Prostate gland (tissue), 2 donors: ENCODE measurements at regions not wholly inside any gene's neighbourhood (a gene's known extent, or its start where the extent isn't known, plus 50 kb on each side); places are given as distances from the start of the nearest gene placed in this dataset.

Experiments used
- POLR2A ChIP-seq: fragments of 450-650 bp; IDR thresholded peaks from one replicate; pipeline ENCODE4 v1.6.1; 2016; ENCODE audit warnings: antibody characterized with exemption, mild to moderate bottlenecking
- POLR2AphosphoS5 ChIP-seq: sonication (generic); formaldehyde crosslinking; IDR thresholded peaks from one replicate; pipeline ENCODE4 v1.6.1; 2017; ENCODE audit warnings: antibody characterized with exemption
- TF ChIP-seq, protein P1 (sequence below), 4 experiments: fragments of 200-600 bp in 2 of 4; fragments of 450-650 bp in 2 of 4; sonication (generic) in 2 of 4; IDR thresholded peaks; 1 replicate in 3 of 4; 2 replicates in 1 of 4; pipeline ENCODE4 v1.5.1; 2016 to 2019; ENCODE audit warnings: antibody characterized with exemption in 4 of 4, mild to moderate bottlenecking in 2 of 4, moderate library complexity in 2 of 4

DNA sequence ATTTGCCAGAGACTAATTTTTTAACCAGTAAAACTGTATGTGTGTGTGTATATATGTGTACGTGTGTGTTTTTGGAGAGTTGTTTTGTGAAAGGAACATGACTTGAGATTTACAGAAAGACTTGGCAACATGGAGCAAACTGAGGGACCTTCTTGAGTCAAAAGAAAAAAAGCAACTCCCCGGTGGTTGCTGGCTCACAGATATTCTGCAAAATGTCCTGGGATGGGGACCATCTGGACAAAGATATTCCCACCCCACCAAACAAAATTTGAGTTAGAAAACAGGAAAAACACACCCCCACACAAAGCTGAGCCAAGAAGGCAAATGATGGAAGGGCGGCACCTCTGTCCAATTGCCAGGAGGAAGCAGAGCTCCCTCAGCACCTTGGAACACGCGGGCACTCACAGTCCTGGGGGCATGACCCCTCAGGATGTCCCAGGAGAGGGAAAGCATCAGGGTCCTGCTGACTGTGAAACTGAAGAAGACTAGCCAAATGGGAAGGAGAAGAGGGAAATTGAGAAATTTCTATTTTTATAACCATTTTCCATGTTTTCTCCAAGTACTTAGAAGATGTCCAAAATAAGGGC lies 290.2 kb upstream of the ACVR2A start:
- TF ChIP-seq, protein P1, sequence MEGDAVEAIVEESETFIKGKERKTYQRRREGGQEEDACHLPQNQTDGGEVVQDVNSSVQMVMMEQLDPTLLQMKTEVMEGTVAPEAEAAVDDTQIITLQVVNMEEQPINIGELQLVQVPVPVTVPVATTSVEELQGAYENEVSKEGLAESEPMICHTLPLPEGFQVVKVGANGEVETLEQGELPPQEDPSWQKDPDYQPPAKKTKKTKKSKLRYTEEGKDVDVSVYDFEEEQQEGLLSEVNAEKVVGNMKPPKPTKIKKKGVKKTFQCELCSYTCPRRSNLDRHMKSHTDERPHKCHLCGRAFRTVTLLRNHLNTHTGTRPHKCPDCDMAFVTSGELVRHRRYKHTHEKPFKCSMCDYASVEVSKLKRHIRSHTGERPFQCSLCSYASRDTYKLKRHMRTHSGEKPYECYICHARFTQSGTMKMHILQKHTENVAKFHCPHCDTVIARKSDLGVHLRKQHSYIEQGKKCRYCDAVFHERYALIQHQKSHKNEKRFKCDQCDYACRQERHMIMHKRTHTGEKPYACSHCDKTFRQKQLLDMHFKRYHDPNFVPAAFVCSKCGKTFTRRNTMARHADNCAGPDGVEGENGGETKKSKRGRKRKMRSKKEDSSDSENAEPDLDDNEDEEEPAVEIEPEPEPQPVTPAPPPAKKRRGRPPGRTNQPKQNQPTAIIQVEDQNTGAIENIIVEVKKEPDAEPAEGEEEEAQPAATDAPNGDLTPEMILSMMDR (IDR thresholded peaks at IDR 0.05), result no peak
- no peak for TF ChIP-seq POLR2A
- TF ChIP-seq POLR2AphosphoS5, result no peak
